ENCODE measurements at regions not wholly inside any gene's neighbourhood (a gene's known extent, or its start where the extent isn't known, plus 50 kb on each side); places are given as distances from the start of the nearest gene placed in this dataset.
"Not testable (repeated sequence)": the region's sequence is repeated elsewhere in the genome, so short reads cannot be mapped to it uniquely, and the experiment has no call there.

- H3K4me3 ChIP-seq (ENCODE audit: low read depth, low read length) = no peak overlapping the region
- no peak for DNase-seq (ENCODE audit: low read depth)
Observed at GRCh38 chr6:72457738-72458137, 164.1 kb upstream of the KCNQ5 start.

DNA sequence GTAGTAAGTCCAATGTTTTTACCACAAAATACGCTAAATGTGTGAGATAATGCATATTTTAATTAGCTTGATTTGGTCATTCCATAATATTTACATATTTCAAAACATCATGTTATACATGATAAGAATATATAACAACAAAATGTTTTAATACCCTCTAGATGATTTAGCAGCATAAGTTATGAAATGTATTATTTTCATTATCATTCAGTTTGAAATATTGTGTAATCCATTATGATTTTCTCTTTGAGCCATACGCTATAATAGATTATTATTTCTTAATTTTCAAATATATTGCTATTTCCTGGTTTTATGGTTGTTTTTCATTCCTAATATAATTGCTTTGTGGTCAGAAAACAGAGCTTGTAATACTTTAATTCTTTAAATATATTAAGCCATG, 163.3 kb upstream of the KCNQ5 start:
- H3K4me3 ChIP-seq (ENCODE audit: low read depth, low read length) = no peak overlapping the region
- DNase-seq (ENCODE audit: low read depth) = no peak

DNA sequence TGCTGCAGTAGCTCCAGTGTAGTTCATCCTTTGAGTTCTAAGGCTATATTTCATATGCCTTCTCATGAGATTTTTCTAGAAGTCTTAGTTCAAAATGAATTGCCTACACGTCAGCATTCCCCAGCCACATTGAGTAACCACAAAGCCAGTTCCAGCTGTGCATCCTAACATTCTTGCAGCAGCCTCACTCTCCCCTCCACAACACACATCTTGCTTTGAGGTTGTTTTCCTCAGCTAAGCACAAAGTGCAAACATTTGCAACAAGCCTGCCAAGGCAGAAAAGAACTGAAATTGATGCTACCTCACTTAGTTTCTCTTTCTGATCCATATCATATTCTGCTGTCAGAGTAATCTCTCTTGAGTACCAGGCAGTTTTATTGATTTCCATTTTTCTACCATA, 160.7 kb upstream of the KCNQ5 start:
- H3K4me3 ChIP-seq (ENCODE audit: low read depth, low read length) = no peak overlapping the region
- DNase-seq (ENCODE audit: low read depth) = peak; percentile 59

GRCh38 chr6:72464246-72464645, 157.6 kb upstream of the KCNQ5 start:
- DNase-seq (ENCODE audit: low read depth) = no peak
- H3K4me3 ChIP-seq (ENCODE audit: low read depth, low read length) = no peak overlapping the region

GRCh38 chr6:72464791-72465691, 156.8 kb upstream of the KCNQ5 start:
- DNase-seq (ENCODE audit: low read depth) = peak; percentile 63
- H3K4me3 ChIP-seq (ENCODE audit: low read depth, low read length) = no peak overlapping the region

DNA sequence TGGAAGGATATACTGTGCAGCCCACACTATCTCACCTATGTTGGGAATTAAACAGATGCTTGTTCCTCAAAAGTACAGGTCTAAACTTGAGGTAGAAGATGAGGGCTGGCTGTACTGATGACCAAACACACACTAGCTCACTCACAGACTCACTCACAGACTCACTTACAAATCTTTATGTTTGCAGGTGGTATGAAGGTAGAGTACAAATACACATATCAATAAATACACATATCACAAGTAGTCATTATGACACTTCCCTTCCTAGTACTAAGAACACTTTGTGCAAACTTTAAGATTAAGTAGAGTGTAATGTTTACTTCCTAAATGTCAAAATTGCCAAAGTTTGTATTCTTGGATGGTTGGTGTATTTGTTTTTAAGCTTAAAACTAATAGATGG, 155.4 kb upstream of the KCNQ5 start:
- DNase-seq (ENCODE audit: low read depth) = no peak
- H3K4me3 ChIP-seq (ENCODE audit: low read depth, low read length) = no peak overlapping the region

DNA sequence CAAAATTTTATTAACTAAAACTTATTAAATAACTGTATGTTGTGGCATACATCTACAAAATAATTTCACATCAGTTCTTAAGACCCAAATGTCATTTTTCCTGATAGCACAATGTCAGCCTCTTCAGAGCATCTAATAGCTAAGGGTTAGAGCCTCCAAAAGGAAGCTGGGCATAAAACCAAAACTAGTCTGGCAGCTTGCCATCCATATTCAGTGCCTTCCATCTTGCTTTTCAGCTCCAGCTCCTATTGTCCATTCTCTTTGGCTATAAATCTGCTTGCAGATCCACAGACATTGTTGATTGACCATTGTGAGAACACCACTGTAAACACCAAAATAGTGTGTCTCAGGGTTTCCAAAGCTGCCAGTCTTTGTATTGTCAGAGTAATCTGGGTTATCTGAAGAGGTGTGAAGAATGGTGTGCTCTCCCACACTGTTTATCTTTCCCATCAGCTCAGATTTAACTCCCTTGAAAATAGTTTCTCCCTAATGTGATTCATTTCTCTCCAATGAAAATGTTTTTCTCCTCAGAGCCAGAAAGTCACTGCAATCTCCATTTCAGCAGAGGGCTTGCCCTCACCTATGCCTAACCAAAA, 154.8 kb upstream of the KCNQ5 start:
- H3K4me3 ChIP-seq (ENCODE audit: low read depth, low read length) = no peak overlapping the region
- DNase-seq (ENCODE audit: low read depth) = no peak

DNA sequence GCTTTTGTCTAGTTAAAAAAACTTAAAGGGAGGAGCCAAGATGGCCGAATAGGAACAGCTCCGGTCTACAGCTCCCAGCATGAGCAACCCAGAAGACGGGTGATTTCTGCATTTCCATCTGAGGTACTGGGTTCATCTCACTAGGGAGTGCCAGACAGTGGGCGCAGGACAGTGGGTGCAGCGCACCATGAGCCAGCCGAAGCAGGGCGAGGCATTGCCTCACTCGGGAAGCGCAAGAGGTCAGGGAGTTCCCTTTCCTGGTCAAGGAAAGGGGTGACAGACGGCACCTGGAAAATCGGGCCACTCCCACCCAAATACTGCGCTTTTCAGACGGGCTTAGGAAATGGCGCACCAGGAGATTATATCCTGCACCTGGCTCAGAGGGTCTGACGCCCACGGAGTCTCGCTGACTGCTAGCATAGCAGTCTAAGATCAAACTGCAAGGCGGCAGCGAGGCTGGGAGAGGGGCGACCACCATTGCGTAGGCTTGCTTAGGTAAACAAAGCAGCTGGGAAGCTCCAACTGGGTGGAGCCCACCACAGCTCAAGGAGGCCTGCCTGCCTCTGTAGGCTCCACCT, 152.4 kb upstream of the KCNQ5 start:
- not testable (repeated sequence) for DNase-seq (ENCODE audit: low read depth); H3K4me3 ChIP-seq (ENCODE audit: low read depth, low read length)

DNA sequence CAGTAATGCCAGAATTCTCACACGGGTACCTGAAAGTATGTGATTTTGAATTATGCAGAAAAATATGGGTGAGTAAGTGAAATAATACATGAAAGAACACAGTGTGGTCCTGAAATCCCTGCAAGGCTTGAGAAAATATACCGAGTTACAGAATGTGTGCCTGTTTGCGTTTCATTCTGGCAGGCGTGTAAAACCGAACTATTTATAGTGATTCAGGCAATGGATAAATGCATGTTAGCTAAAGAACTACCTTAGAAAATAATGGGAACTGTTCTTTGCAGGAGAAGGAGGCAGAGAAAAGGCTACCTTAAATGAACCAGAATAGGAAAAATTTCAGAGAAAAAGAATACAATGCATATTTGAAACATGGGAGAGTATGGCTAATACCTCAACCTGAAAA, 145.8 kb upstream of the KCNQ5 start:
- no peak overlapping the region for H3K4me3 ChIP-seq (ENCODE audit: low read depth, low read length)
- no peak for DNase-seq (ENCODE audit: low read depth)

DNA sequence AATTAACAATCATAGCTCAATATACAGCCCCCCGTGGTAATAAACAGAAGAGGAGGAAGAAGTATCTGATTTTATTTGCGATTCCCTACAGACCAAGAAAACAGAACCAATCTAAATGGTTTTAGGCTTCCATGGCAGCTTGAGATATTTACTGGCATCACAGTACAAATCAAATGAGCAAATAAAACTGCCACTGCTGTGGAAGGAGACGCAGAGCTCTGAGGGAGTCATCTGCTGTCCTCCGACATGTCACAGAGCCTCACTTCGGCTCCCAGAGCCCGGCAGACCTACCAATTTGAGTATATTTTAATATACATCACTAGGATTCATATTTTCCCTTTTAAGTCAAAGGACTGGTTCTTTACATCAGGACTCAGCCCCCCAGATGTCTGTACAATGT, 145.2 kb upstream of the KCNQ5 start:
- no peak overlapping the region for H3K4me3 ChIP-seq (ENCODE audit: low read depth, low read length)
- no peak for DNase-seq (ENCODE audit: low read depth)

- H3K4me3 ChIP-seq (ENCODE audit: low read depth, low read length) = no peak overlapping the region
Observed at GRCh38 chr6:72495441-72495840, 126.4 kb upstream of the KCNQ5 start.

DNA sequence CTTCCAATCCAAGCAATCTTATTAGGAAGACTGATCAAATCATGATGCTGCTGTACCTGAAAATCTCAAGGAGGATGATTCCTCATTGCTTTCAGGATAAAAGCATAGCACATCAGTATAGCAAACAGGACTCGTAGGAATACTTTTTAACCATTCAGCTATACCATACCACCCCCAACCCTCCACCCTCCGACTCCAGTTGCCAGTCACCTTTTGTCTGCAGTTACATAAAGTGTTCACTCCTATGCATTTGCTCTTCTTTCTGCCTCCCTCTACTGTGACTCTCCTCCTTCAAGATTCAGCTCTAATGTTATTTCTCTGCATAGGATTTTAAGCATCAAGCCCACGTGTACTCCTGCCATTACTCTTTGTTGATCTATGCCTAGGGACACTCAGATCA, 124.7 kb upstream of the KCNQ5 start:
- DNase-seq (ENCODE audit: low read depth) = no peak
- no peak overlapping the region for H3K4me3 ChIP-seq (ENCODE audit: low read depth, low read length)

More at GRCh38 chr6:72495441-72495840, 126.4 kb upstream of the KCNQ5 start:
- DNase-seq (ENCODE audit: low read depth) = no peak

DNA sequence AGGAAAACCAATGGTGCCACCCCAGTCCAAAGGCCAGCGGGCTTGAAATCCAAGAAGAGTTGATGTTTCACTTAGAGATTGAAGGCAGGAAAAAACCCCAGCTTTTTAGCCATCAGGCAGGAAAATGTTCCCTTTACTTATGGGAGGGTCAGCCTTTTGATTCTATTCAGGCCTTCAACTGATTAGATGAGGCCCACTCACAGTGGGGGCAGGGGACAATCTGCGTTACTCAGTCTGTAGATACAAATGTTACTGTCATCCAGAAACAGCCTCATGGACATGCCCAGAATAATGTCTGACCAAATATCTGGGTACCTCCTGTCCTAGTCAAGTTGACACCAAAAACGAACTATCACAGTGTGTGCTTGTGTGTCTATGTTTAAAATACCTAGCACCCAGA, 121.2 kb upstream of the KCNQ5 start:
- DNase-seq (ENCODE audit: low read depth) = no peak
- no peak overlapping the region for H3K4me3 ChIP-seq (ENCODE audit: low read depth, low read length)

DNA sequence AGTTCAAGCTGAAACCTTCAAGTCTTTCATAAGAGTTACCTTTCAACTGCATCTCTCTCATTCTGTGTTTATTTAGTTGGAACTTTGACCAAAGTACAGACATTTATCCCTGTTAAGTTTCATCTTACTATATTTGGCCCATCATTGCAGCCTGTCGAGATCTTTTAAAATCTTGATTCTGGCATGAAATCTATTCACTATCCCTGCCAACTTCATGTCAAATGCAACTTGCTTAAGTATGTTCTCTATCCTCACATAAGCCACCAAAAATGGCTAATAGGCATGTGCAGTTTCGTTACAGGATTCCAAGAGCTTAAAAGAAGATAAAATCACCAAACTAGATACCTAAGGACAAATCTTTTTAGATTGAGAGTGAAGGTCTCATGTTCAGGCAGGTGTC, 117.5 kb upstream of the KCNQ5 start:
- DNase-seq (ENCODE audit: low read depth) = no peak
- no peak overlapping the region for H3K4me3 ChIP-seq (ENCODE audit: low read depth, low read length)

GRCh38 chr6:72505446-72505845, 116.4 kb upstream of the KCNQ5 start:
- no peak for DNase-seq (ENCODE audit: low read depth)
- no peak overlapping the region for H3K4me3 ChIP-seq (ENCODE audit: low read depth, low read length)

DNA sequence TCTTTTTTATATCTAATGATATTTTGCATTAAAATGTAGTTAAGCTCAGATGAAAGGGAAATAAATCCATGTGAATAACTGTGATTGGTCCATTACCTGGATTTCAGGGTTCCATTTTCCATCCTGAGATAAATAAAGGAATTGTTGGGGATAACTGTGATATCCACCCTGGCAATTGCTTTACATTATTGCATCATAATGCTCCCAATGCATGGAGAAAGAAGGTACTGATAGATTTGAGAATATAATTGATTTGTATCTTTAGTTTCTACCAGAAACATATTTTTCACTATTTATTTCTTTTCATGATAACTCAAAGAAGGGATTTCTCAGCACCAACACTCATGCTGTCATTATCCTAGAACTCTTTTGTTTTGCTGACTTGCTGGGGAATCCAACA, 102.0 kb upstream of the KCNQ5 start:
- H3K4me3 ChIP-seq (ENCODE audit: low read depth, low read length) = no peak overlapping the region
- DNase-seq (ENCODE audit: low read depth) = no peak

DNA sequence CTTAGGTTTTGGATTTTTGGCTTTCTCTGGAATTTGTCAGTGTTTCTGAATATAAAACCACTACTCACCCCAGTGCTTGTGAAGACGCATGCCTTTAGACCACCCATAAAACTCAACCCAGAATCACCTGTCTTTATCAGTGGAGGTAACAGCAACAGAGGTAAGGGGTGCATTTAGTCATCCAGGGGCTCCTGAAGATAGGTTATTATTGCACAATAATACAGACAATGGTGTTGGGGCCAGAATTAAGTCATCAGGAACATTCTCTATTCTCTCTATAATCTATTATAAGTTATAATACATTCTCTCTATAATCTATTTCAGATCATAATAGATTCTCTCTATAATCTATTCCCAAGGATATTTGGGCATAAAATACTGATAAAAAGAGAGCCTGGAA, 100.2 kb upstream of the KCNQ5 start:
- no peak for DNase-seq (ENCODE audit: low read depth)
- H3K4me3 ChIP-seq (ENCODE audit: low read depth, low read length) = no peak overlapping the region

DNA sequence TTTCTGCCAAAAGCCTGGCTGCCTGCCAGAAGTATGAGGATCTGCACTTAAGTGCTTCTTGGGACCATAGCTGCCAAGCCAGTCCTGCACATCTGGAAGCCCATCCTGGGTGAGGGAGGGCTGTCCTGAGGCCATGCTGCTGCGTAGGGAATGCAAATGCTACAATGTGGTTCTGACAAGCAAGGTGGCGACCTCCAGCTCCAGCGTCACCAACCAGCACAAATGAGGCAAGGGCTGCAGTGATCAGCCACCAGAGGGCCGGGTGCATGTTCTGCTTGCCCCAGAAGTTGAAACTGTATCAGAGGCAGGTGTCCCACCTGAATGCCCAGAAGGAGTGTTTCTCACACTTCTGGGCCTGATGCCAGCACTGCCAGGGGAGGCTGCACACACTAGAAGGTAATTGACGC, 99.1 kb upstream of the KCNQ5 start:
- no peak for DNase-seq (ENCODE audit: low read depth)
- no peak overlapping the region for H3K4me3 ChIP-seq (ENCODE audit: low read depth, low read length)

GRCh38 chr6:72524011-72524645, 97.7 kb upstream of the KCNQ5 start:
- no peak overlapping the region for H3K4me3 ChIP-seq (ENCODE audit: low read depth, low read length)
- DNase-seq (ENCODE audit: low read depth) = no peak

DNA sequence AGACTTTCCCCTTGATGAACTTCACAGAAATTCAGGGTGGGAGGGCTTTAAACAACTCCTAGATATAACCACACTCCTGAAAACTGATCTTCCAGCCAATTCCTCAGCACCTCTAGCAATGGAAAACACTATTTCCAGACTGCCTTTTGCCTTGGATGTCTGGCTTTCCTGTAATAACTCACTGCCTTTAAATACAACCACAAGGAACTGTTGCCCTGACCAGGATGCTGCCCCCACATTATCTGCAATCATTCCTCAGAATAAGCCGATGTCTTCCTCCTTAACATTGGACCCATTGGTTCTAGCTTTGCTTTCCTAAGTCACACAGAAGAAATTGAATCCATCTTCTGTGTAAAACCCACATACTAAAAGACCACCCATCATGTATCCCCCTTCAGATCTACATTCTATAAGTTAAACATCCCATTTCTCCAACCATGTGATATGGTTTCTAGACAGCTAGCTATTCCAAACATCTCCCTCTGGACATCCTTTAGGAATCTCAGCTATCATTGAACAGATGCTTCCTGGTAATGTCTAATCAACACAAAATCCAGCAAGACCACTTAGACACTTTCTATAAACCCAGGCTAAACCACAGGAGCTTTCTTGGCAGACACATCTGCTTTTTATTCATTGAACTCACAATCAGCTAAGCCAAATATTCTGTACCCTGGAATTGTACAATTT, 95.9 kb upstream of the KCNQ5 start:
- no peak overlapping the region for H3K4me3 ChIP-seq (ENCODE audit: low read depth, low read length)
- DNase-seq (ENCODE audit: low read depth) = peak; percentile 19

Data from skeletal muscle cell (primary cell).